T47D (cell line): ENCODE measurements at regions not wholly inside any gene's neighbourhood (a gene's known extent, or its start where the extent isn't known, plus 50 kb on each side); places are given as distances from the start of the nearest gene placed in this dataset.

Experiments used
- DNase-seq, 2 experiments: peaks; one replicate each; pipeline versions ENCODE4 v3.0.0 to v3.0.0-alpha.2; 2011 to 2012; ENCODE audit warnings: low read depth in 1 of 2, low spot score in 1 of 2
- JUND ChIP-seq: IDR thresholded peaks from 2 replicates; pipeline ENCODE4 v1.6.1; 2012; ENCODE audit warnings: low read depth
- in situ Hi-C: cut with HindIII; loops from 2 replicates; pipeline ENCODE4 v1.10.0; 2016; ENCODE audit warnings: low sequenced_read_pairs, low pct_unique_long_range_greater_than_20kb

GRCh38 chr4:123298261-123298660 lies 98.3 kb upstream of the SPRY1 start:
- DNase-seq, result no peak
- in situ Hi-C loops, result no loop called here
- TF ChIP-seq JUND, result no peak

- DNase-seq, result no peak
- in situ Hi-C loops, result no loop called here
- no peak for TF ChIP-seq JUND
These were observed 97.8 kb upstream of the SPRY1 start for GRCh38 chr4:123298801-123299200.

- peak in 1 of 2 experiments; percentile 44 for DNase-seq
- in situ Hi-C loops, result no loop called here
- no peak for TF ChIP-seq JUND
These were observed 97.3 kb upstream of the SPRY1 start for GRCh38 chr4:123299212-123299691.

GRCh38 chr4:123300222-123301039 lies 96.2 kb upstream of the SPRY1 start:
- TF ChIP-seq JUND, result no peak
- DNase-seq, result no peak
- in situ Hi-C loops, result no loop called here

GRCh38 chr4:123301923-123302322 lies 94.7 kb upstream of the SPRY1 start:
- in situ Hi-C loops, result no loop called here
- DNase-seq, result no peak
- no peak for TF ChIP-seq JUND

- no peak for DNase-seq
- in situ Hi-C loops, result no loop called here
- TF ChIP-seq JUND, result no peak
These were observed 92.2 kb upstream of the SPRY1 start for GRCh38 chr4:123304151-123304964.

GRCh38 chr4:123305736-123306135 lies 90.9 kb upstream of the SPRY1 start:
- no peak for DNase-seq
- TF ChIP-seq JUND, result no peak
- in situ Hi-C loops, result no loop called here

GRCh38 chr4:123306769-123307168 lies 89.8 kb upstream of the SPRY1 start:
- in situ Hi-C loops, result no loop called here

GRCh38 chr4:123308667-123309066 lies 87.9 kb upstream of the SPRY1 start:
- TF ChIP-seq JUND, result no peak
- in situ Hi-C loops, result no loop called here
- no peak for DNase-seq

More at GRCh38 chr4:123306769-123307168, 89.8 kb upstream of the SPRY1 start:
- TF ChIP-seq JUND, result no peak
- DNase-seq, result no peak

GRCh38 chr4:123312116-123312515 lies 84.5 kb upstream of the SPRY1 start:
- in situ Hi-C loops, result no loop called here
- DNase-seq, result no peak
- no peak for TF ChIP-seq JUND

GRCh38 chr4:123312951-123313592 lies 83.5 kb upstream of the SPRY1 start:
- no peak for TF ChIP-seq JUND
- in situ Hi-C loops, result no loop called here
- no peak for DNase-seq

GRCh38 chr4:123315617-123316016 lies 81.0 kb upstream of the SPRY1 start:
- peak; percentile 55; the same call in 1 of the 2 replicates for TF ChIP-seq JUND
- in situ Hi-C loops, result no loop called here
- DNase-seq, result peak in 1 of 2 experiments; percentile 91
